ENCODE measurements at regions not wholly inside any gene's neighbourhood (a gene's known extent, or its start where the extent isn't known, plus 50 kb on each side); places are given as distances from the start of the nearest gene placed in this dataset.

DNA sequence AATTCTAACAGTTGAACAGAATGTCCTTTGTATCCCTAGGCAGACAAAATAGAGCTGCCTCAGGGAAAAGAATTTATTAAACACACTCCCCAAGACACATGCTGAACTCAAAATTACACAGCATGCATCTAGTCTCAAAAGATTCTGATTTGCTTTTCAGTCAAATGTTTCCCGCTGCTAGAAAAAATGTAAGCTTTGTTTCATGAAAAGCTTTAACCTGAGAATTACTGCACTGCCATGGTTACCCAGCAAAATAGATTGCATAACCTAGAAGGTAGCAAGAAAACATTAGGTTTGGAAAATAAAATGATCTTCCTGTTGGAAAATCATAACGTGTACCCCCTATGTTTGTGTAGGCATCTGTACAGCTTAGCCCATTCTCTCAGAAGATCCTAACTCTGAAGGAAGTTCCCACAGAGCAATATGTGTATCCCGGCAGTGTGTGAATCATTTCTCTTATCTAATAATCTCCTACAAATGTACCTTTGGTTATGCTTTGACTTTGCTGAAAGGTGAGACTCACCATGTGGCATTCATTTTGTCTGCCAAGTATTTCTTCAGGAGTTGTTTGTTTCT is 646.9 kb downstream of the STPG2 start:
- TF ChIP-seq EZH2 (IDR thresholded peaks at IDR 0.05; ENCODE audit: low read length): no peak
- TF ChIP-seq, protein P1, sequence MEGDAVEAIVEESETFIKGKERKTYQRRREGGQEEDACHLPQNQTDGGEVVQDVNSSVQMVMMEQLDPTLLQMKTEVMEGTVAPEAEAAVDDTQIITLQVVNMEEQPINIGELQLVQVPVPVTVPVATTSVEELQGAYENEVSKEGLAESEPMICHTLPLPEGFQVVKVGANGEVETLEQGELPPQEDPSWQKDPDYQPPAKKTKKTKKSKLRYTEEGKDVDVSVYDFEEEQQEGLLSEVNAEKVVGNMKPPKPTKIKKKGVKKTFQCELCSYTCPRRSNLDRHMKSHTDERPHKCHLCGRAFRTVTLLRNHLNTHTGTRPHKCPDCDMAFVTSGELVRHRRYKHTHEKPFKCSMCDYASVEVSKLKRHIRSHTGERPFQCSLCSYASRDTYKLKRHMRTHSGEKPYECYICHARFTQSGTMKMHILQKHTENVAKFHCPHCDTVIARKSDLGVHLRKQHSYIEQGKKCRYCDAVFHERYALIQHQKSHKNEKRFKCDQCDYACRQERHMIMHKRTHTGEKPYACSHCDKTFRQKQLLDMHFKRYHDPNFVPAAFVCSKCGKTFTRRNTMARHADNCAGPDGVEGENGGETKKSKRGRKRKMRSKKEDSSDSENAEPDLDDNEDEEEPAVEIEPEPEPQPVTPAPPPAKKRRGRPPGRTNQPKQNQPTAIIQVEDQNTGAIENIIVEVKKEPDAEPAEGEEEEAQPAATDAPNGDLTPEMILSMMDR (optimal IDR thresholded peaks at IDR 0.05 in 1 of 3, IDR thresholded peaks at IDR 0.05 in 1 of 3, conservative IDR thresholded peaks at IDR 0.05 in 1 of 3; ENCODE audit: extremely low read depth in 1 of 3, insufficient read depth in 2 of 3, low read length in 3 of 3): no peak

Data from keratinocyte (primary cell).